Loucy (cell line): ENCODE measurements at regions not wholly inside any gene's neighbourhood (a gene's known extent, or its start where the extent isn't known, plus 50 kb on each side); places are given as distances from the start of the nearest gene placed in this dataset.

Source experiments
- H2AFZ ChIP-seq: fragments of 200-600 bp; sonication (generic); 2 replicates; pipeline ENCODE4 v1.6.0; 2016; ENCODE audit warnings: antibody characterized with exemption, mild to moderate bottlenecking, low read length, moderate library complexity
- H3F3A ChIP-seq: fragments of 200-600 bp; 2 replicates; pipeline ENCODE4 v1.6.0; 2016; ENCODE audit warnings: antibody characterized with exemption, low read depth, mild to moderate bottlenecking
- H3K27me3 ChIP-seq: fragments of 200-600 bp; sonication (generic); 2 replicates; pipeline ENCODE4 v1.6.1; 2014; ENCODE audit warnings: low read length, mild to moderate bottlenecking; ENCODE audit not compliant: insufficient read depth, poor library complexity, severe bottlenecking
- H3K36me3 ChIP-seq: fragments of 200-600 bp; sonication (generic); 2 replicates; pipeline ENCODE4 v1.6.1; 2016; ENCODE audit warnings: low read length; ENCODE audit not compliant: insufficient read depth
- H3K4me1 ChIP-seq: fragments of 200-600 bp; sonication (generic); 2 replicates; pipeline ENCODE4 v1.5.1; 2014; ENCODE audit warnings: low read length, mild to moderate bottlenecking; ENCODE audit not compliant: insufficient read depth, poor library complexity, severe bottlenecking
- H3K4me2 ChIP-seq: fragments of 200-600 bp; sonication (generic); 2 replicates; pipeline ENCODE4 v1.6.0; 2014; ENCODE audit warnings: antibody characterized with exemption, low read length, low read depth, mild to moderate bottlenecking; ENCODE audit not compliant: poor library complexity, severe bottlenecking
- H3K4me3 ChIP-seq: fragments of 200-600 bp; sonication (generic); 2 replicates; pipeline ENCODE4 v1.5.1; 2014; ENCODE audit warnings: low read length, mild to moderate bottlenecking, mixed read lengths; ENCODE audit not compliant: poor library complexity, severe bottlenecking
- H3K79me2 ChIP-seq: fragments of 200-600 bp; sonication (generic); 2 replicates; pipeline ENCODE4 v1.6.1; 2014; ENCODE audit warnings: low read length; ENCODE audit not compliant: insufficient read depth
- H3K9ac ChIP-seq: fragments of 200-600 bp; sonication (generic); 2 replicates; pipeline ENCODE4 v1.6.0; 2014; ENCODE audit warnings: mild to moderate bottlenecking, low read depth, low read length, moderate library complexity; ENCODE audit not compliant: poor library complexity, severe bottlenecking
- H3K9me2 ChIP-seq: fragments of 200-600 bp; sonication (generic); replicated peaks from 2 replicates; pipeline ENCODE4 v1.6.1; 2016; ENCODE audit warnings: low read depth, low read length, mixed read lengths
- H3K9me3 ChIP-seq: fragments of 200-600 bp; sonication (generic); 2 replicates; pipeline ENCODE4 v1.6.1; 2014; ENCODE audit warnings: mild to moderate bottlenecking, antibody characterized with exemption, low read length, low read depth; ENCODE audit not compliant: insufficient read depth
- H4K20me1 ChIP-seq: fragments of 200-600 bp; sonication (generic); 2 replicates; pipeline ENCODE4 v1.6.0; 2014; ENCODE audit warnings: antibody characterized with exemption, low read length, mild to moderate bottlenecking; ENCODE audit not compliant: insufficient read depth, poor library complexity, severe bottlenecking
- CTCF ChIP-seq: fragments of 200-600 bp; sonication (generic); conservative IDR thresholded peaks from 2 replicates; pipeline ENCODE4 v1.5.1; 2014; ENCODE audit warnings: mild to moderate bottlenecking, antibody characterized with exemption, low read length
- EZH2phosphoT487 ChIP-seq: fragments of 200-600 bp; IDR thresholded peaks from 2 replicates; pipeline ENCODE4 v1.6.1; 2018; ENCODE audit warnings: antibody characterized with exemption, mild to moderate bottlenecking, moderate library complexity, borderline replicate concordance

GRCh38 chr10:78335691-78336401, 302.2 kb downstream of the RPS24 start:
- TF ChIP-seq EZH2phosphoT487 (no peak), CTCF (no peak)
- Histone ChIP-seq H4K20me1 (no peaks in the 10 kb centered on the region), H3K9me2 (no peaks in the 10 kb centered on the region), H3K27me3 (no peaks in the 10 kb centered on the region), H3K9ac (no peak overlapping the region), H3K4me1 (no peaks in the 10 kb centered on the region), H3K4me2 (no peak overlapping the region), H3K79me2 (no peaks in the 10 kb centered on the region), H3F3A (no peaks in the 10 kb centered on the region), H3K36me3 (no peaks in the 10 kb centered on the region), H3K9me3 (no peaks in the 10 kb centered on the region), H3K4me3 (no peak overlapping the region), H2AFZ (no peak overlapping the region)

- H3K79me2 ChIP-seq: no peaks in the 10 kb centered on the region
- no peaks in the 10 kb centered on the region for H4K20me1 ChIP-seq
- no peaks in the 10 kb centered on the region for H3K9me2 ChIP-seq
- no peaks in the 10 kb centered on the region for H3K27me3 ChIP-seq
- H3K36me3 ChIP-seq: no peaks in the 10 kb centered on the region
- no peak overlapping the region for H3K4me2 ChIP-seq
- TF ChIP-seq EZH2phosphoT487 (no peak), CTCF (no peak)
- H3F3A ChIP-seq: no peaks in the 10 kb centered on the region
- no peaks in the 10 kb centered on the region for H3K9me3 ChIP-seq
- no peak overlapping the region for H3K4me3 ChIP-seq
- H3K9ac ChIP-seq: no peak overlapping the region
- H2AFZ ChIP-seq: no peak overlapping the region
- no peaks in the 10 kb centered on the region for H3K4me1 ChIP-seq
Observed at GRCh38 chr10:78336402-78336791, 302.7 kb downstream of the RPS24 start.

GRCh38 chr10:78337016-78337415, 303.4 kb downstream of the RPS24 start:
- no peaks in the 10 kb centered on the region for H3K9me2 ChIP-seq
- H3K36me3 ChIP-seq: no peaks in the 10 kb centered on the region
- H3K79me2 ChIP-seq: no peaks in the 10 kb centered on the region
- TF ChIP-seq EZH2phosphoT487: no peak
- TF ChIP-seq CTCF: no peak
- no peak overlapping the region for H2AFZ ChIP-seq
- H3F3A ChIP-seq: no peaks in the 10 kb centered on the region
- no peak overlapping the region for H3K4me2 ChIP-seq
- no peaks in the 10 kb centered on the region for H3K4me1 ChIP-seq
- no peak overlapping the region for H3K4me3 ChIP-seq
- H3K27me3 ChIP-seq: no peaks in the 10 kb centered on the region
- H4K20me1 ChIP-seq: no peaks in the 10 kb centered on the region
- H3K9ac ChIP-seq: no peak overlapping the region
- H3K9me3 ChIP-seq: no peaks in the 10 kb centered on the region
